Activated CD4-positive, alpha-beta T cell treated with anti-CD3 and anti-CD28 coated beads, Interleukin-2, amount 10 ng/mL, durations not matched to agents 24 days and 14 days (primary cell): ENCODE measurements at regions not wholly inside any gene's neighbourhood (a gene's known extent, or its start where the extent isn't known, plus 50 kb on each side); places are given as distances from the start of the nearest gene placed in this dataset.
"Not testable (repeated sequence)": the region's sequence is repeated elsewhere in the genome, so short reads cannot be mapped to it uniquely, and the experiment has no call there.

Experiments
- DNase-seq: peaks from one replicate; pipeline ENCODE4 v3.0.0; 2022
- H3K27ac Mint-ChIP-seq: one replicate; pipeline ENCODE4 v1.8.0; 2022; ENCODE audit warnings: mild to moderate bottlenecking, mixed read lengths
- H3K27me3 Mint-ChIP-seq: one replicate; pipeline ENCODE4 v1.8.0; 2022; ENCODE audit warnings: mixed read lengths
- H3K36me3 Mint-ChIP-seq: one replicate; pipeline ENCODE4 v1.8.0; 2022; ENCODE audit warnings: low read depth, mild to moderate bottlenecking, mixed read lengths
- H3K4me1 Mint-ChIP-seq: one replicate; pipeline ENCODE4 v1.8.0; 2021; ENCODE audit warnings: mixed read lengths
- H3K4me3 Mint-ChIP-seq: one replicate; pipeline ENCODE4 v1.8.0; 2022; ENCODE audit warnings: mild to moderate bottlenecking, moderate library complexity, mixed read lengths
- H3K9me3 Mint-ChIP-seq: one replicate; pipeline ENCODE4 v1.8.0; 2021; ENCODE audit warnings: mixed read lengths
- intact Hi-C: fragments of 100-400 bp; cut with micrococcal nuclease; formaldehyde crosslinking; loops from one replicate; pipeline ENCODE4 v1.15.1; 2023

- DNase-seq, H3K36me3 Mint-ChIP-seq, H3K9me3 Mint-ChIP-seq, intact Hi-C loops, H3K4me1 Mint-ChIP-seq, H3K27ac Mint-ChIP-seq, H3K27me3 Mint-ChIP-seq, H3K4me3 Mint-ChIP-seq: not testable (repeated sequence)
Observed at GRCh38 chr6:74254147-74254546, 558.1 kb downstream of the CD109 start.

GRCh38 chr6:74253261-74253660, 557.3 kb downstream of the CD109 start:
- Mint-ChIP-seq H3K36me3 (no peaks in the 10 kb centered on the region), H3K9me3 (no peaks in the 10 kb centered on the region), H3K4me3 (no peak overlapping the region), H3K27me3 (no peaks in the 10 kb centered on the region), H3K4me1 (no peaks in the 10 kb centered on the region), H3K27ac (no peak overlapping the region)
- no peak for DNase-seq
- intact Hi-C loops, result no loop called here

- Mint-ChIP-seq H3K27me3 (no peaks in the 10 kb centered on the region), H3K36me3 (no peaks in the 10 kb centered on the region), H3K9me3 (no peaks in the 10 kb centered on the region), H3K27ac (no peak overlapping the region), H3K4me3 (no peak overlapping the region), H3K4me1 (no peaks in the 10 kb centered on the region)
- intact Hi-C loops, result no loop called here
- DNase-seq, result no peak
Observed at GRCh38 chr6:74250161-74250818, 554.3 kb downstream of the CD109 start.

- H3K36me3 Mint-ChIP-seq, result no peaks in the 10 kb centered on the region
Observed at GRCh38 chr6:74249658-74250057, 553.7 kb downstream of the CD109 start.

GRCh38 chr6:74248966-74249365, 553.0 kb downstream of the CD109 start:
- Mint-ChIP-seq H3K4me3 (no peak overlapping the region), H3K9me3 (no peaks in the 10 kb centered on the region), H3K36me3 (no peaks in the 10 kb centered on the region), H3K4me1 (no peaks in the 10 kb centered on the region), H3K27me3 (no peaks in the 10 kb centered on the region), H3K27ac (no peak overlapping the region)
- intact Hi-C loops, result no loop called here
- DNase-seq, result no peak

More at GRCh38 chr6:74249658-74250057, 553.7 kb downstream of the CD109 start:
- no peak for DNase-seq
- intact Hi-C loops, result no loop called here
- H3K27me3 Mint-ChIP-seq, result no peaks in the 10 kb centered on the region
- no peaks in the 10 kb centered on the region for H3K9me3 Mint-ChIP-seq
- H3K27ac Mint-ChIP-seq, result no peak overlapping the region
- H3K4me3 Mint-ChIP-seq, result no peak overlapping the region
- no peaks in the 10 kb centered on the region for H3K4me1 Mint-ChIP-seq

- Mint-ChIP-seq H3K4me1 (no peaks in the 10 kb centered on the region), H3K27ac (no peak overlapping the region), H3K4me3 (no peak overlapping the region), H3K27me3 (no peaks in the 10 kb centered on the region), H3K36me3 (no peaks in the 10 kb centered on the region), H3K9me3 (no peaks in the 10 kb centered on the region)
- no peak for DNase-seq
- intact Hi-C loops, result no loop called here
Observed at GRCh38 chr6:74222768-74223333, 526.8 kb downstream of the CD109 start.

- Mint-ChIP-seq H3K36me3 (no peaks in the 10 kb centered on the region), H3K4me1 (no peaks in the 10 kb centered on the region), H3K27ac (no peak overlapping the region), H3K9me3 (no peaks in the 10 kb centered on the region), H3K27me3 (no peaks in the 10 kb centered on the region), H3K4me3 (no peak overlapping the region)
- no peak for DNase-seq
- intact Hi-C loops, result no loop called here
Observed at GRCh38 chr6:74213995-74214394, 518.0 kb downstream of the CD109 start.

- Mint-ChIP-seq H3K9me3 (no peaks in the 10 kb centered on the region), H3K27me3 (no peaks in the 10 kb centered on the region), H3K4me3 (no peak overlapping the region), H3K4me1 (no peaks in the 10 kb centered on the region), H3K36me3 (no peaks in the 10 kb centered on the region), H3K27ac (no peak overlapping the region)
- intact Hi-C loops, result no loop called here
- no peak for DNase-seq
Observed at GRCh38 chr6:74208239-74208638, 512.2 kb downstream of the CD109 start.

- intact Hi-C loops, result no loop called here
- no peak for DNase-seq
- Mint-ChIP-seq H3K27me3 (no peaks in the 10 kb centered on the region), H3K27ac (no peak overlapping the region), H3K4me3 (no peak overlapping the region), H3K36me3 (no peaks in the 10 kb centered on the region), H3K9me3 (no peaks in the 10 kb centered on the region), H3K4me1 (no peaks in the 10 kb centered on the region)
Observed at GRCh38 chr6:74199215-74199915, 503.4 kb downstream of the CD109 start.

- no peaks in the 10 kb centered on the region for H3K4me1 Mint-ChIP-seq
- DNase-seq, result no peak
- H3K9me3 Mint-ChIP-seq, result no peaks in the 10 kb centered on the region
- H3K27me3 Mint-ChIP-seq, result no peaks in the 10 kb centered on the region
- H3K27ac Mint-ChIP-seq, result no peak overlapping the region
- intact Hi-C loops, result no loop called here
- no peak overlapping the region for H3K4me3 Mint-ChIP-seq
- no peaks in the 10 kb centered on the region for H3K36me3 Mint-ChIP-seq
Observed at GRCh38 chr6:74197310-74197709, 501.3 kb downstream of the CD109 start.

GRCh38 chr6:74187811-74188210, 491.8 kb downstream of the CD109 start:
- H3K9me3 Mint-ChIP-seq, result no peaks in the 10 kb centered on the region
- intact Hi-C loops, result no loop called here
- no peaks in the 10 kb centered on the region for H3K36me3 Mint-ChIP-seq
- H3K27me3 Mint-ChIP-seq, result no peaks in the 10 kb centered on the region
- no peak overlapping the region for H3K4me3 Mint-ChIP-seq
- H3K27ac Mint-ChIP-seq, result no peak overlapping the region
- DNase-seq, result no peak
- no peaks in the 10 kb centered on the region for H3K4me1 Mint-ChIP-seq

- intact Hi-C loops, result no loop called here
Observed at GRCh38 chr6:74182992-74183391, 487.0 kb downstream of the CD109 start.

GRCh38 chr6:74181471-74181870, 485.5 kb downstream of the CD109 start:
- no peak overlapping the region for H3K27ac Mint-ChIP-seq
- H3K9me3 Mint-ChIP-seq, result no peaks in the 10 kb centered on the region
- no peak for DNase-seq
- intact Hi-C loops, result no loop called here
- no peaks in the 10 kb centered on the region for H3K4me1 Mint-ChIP-seq
- H3K4me3 Mint-ChIP-seq, result no peak overlapping the region
- no peaks in the 10 kb centered on the region for H3K27me3 Mint-ChIP-seq
- H3K36me3 Mint-ChIP-seq, result no peaks in the 10 kb centered on the region

More at GRCh38 chr6:74182992-74183391, 487.0 kb downstream of the CD109 start:
- Mint-ChIP-seq H3K9me3 (no peaks in the 10 kb centered on the region), H3K4me1 (no peaks in the 10 kb centered on the region), H3K4me3 (no peak overlapping the region), H3K27ac (no peak overlapping the region), H3K36me3 (no peaks in the 10 kb centered on the region), H3K27me3 (no peaks in the 10 kb centered on the region)
- no peak for DNase-seq

- intact Hi-C loops, result no loop called here
- H3K9me3 Mint-ChIP-seq, result no peaks in the 10 kb centered on the region
- DNase-seq, result no peak
- H3K4me3 Mint-ChIP-seq, result no peak overlapping the region
- H3K27ac Mint-ChIP-seq, result no peak overlapping the region
- no peaks in the 10 kb centered on the region for H3K4me1 Mint-ChIP-seq
- no peaks in the 10 kb centered on the region for H3K27me3 Mint-ChIP-seq
- H3K36me3 Mint-ChIP-seq, result no peaks in the 10 kb centered on the region
Observed at GRCh38 chr6:74177506-74177905, 481.5 kb downstream of the CD109 start.
